DMS153 treated with DMSO at 0.1 percent for 48 hours (cell line): ENCODE measurements at regions not wholly inside any gene's neighbourhood (a gene's known extent, or its start where the extent isn't known, plus 50 kb on each side); places are given as distances from the start of the nearest gene placed in this dataset.
"Not testable (repeated sequence)": the region's sequence is repeated elsewhere in the genome, so short reads cannot be mapped to it uniquely, and the experiment has no call there.

Source experiments
- DNase-seq: peaks from one replicate; lab custom pipeline; 2025; ENCODE audit not compliant: unreplicated experiment; lab: John Stamatoyannopoulos, UW

- no peak for DNase-seq
Measured at GRCh38 chr6:163766936-163767335, 352.4 kb downstream of the QKI start.

DNA sequence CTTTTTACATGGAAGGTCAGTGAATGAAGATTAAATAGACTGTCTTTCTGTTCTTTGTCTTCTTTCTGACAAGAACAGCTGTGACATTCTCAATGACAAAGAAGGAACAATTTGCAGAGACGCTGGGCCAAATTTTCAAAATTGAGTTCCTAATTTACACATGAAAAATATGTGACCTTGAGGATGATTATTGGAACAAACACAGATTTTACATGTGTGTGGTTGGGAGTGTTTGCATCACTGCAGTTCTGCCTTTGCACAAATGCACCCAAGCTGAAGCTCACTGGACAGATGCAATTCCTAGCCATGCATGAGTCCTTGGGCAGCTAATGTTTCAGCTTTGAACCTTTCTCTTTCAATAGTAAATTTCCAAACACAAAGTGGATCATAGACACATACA lies 350.8 kb downstream of the QKI start:
- no peak for DNase-seq

DNA sequence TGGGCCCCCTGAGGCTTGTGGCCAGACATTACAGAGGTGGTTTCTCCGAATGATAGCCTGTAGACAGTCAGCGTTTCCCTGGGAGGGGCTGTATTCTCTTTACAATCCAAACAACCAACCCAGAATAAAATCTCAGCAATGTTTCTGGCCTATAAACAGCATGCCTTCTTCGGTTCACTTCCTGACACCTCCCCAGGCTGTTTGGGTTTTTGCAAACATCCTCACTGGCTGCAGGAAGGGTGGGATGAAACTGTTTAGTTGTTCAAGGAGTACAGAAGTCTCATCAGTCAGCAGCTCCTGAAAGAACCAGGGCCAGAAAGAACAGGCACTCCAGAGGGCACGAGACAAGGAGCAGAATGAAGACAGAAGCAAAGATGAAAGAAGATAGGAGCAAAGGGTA lies 350.0 kb downstream of the QKI start:
- DNase-seq = no peak

DNA sequence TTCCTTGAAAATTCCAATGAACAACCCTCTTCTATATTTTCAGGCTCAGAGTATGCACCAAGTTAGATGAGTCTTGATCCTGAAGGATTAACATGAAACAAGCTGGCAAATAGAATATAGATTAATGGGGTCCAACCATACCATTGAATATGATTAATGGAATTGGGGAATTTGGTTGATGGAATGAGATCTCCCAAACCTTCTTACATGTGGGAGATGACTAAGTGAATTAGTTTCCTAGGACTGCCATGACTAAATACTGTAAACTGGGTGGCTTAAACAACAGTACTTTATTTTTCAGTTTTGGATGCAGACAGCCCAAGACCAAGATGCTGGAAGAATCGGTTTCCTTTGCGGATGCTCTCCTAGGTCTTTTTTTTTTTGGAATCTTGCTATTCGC lies 347.0 kb downstream of the QKI start:
- no peak for DNase-seq

- DNase-seq = no peak
Measured at GRCh38 chr6:163760860-163761259, 346.3 kb downstream of the QKI start.

DNA sequence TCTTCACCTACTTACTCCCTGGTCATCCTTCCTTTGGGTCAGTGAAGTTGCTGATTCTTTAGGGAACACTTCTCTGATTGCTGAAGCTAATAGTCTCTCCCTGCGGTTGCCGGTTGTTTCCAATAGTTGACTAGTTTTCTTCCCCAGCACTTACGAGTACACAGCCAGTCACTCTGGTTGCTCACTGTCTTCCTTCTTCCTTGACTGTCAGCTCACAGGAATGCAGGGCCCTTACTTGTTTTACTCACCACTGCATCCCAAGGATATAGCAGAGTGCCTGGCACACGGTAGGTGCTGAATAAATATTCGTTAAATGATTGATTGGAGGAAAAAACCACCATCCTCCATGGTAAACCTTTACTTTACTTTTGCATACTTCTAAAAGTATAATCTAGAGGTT lies 345.0 kb downstream of the QKI start:
- no peak for DNase-seq

DNA sequence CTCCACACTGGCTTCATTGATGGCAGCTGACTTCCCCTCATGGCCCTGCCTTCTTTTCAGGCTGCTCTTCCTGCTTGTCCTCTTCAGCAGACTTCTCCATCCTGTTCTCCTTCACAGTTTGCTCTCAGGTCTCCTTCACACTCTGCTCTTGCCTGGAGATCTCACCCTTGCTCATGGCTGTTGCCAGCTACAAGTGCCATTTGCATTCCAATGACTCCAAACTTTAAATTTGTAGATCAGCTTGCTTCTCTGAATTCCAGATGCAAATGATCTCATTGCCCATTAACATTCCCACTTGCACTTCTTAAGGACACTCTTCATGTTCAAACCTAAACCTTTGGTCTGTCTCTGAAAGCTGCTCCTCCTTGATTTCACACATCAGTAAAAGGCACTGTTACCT lies 343.0 kb downstream of the QKI start:
- no peak for DNase-seq

- no peak for DNase-seq
Measured at GRCh38 chr6:163756079-163756478, 341.6 kb downstream of the QKI start.

GRCh38 chr6:163754866-163755265 lies 340.3 kb downstream of the QKI start:
- no peak for DNase-seq

- no peak for DNase-seq
Measured at GRCh38 chr6:163753430-163753829, 338.9 kb downstream of the QKI start.

DNA sequence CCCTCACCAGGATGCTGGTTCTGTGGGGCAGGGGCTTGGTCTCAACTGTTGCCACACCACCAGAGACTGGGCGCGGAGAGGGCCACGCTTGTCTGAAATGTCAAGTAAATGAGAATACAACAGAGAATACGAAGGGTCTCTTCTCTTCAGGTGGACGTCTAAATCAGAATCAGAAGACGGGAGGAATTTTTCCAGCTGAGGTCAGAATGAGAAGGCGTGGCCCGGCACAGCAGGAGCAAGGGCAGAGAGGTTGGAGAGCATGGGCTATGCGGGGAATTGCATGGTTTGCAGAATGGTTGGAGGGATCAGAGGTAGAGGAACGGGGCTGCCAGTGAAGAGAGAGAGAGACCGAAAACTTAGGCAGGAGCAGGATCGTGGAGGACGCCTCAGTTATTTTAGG lies 337.9 kb downstream of the QKI start:
- no peak for DNase-seq

DNA sequence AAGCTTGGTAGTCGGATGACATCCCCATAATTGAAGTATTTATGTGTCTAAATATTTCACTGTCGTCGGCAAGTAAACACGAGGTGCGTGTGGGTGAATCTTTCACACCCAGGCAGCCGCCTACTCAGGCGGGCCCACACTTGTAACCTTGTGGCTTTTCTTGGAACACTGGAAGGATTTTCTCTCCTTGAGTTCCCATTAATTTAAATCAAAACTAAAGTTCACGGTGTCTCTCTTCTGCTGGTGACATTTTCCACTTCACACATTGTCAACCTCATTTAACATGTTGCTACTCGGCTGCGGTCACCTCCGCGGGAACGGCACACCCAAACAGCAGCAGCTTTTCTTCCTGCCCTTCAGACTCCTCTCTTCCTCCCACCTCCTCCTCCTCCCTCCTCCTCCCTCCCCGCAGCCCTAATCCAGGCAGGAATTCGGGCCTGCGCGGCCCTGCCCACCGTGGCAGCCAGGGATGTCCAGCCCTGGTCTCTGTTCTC lies 336.6 kb downstream of the QKI start:
- no peak for DNase-seq

- no peak for DNase-seq
Measured at GRCh38 chr6:163750431-163751031, 336.0 kb downstream of the QKI start.

DNA sequence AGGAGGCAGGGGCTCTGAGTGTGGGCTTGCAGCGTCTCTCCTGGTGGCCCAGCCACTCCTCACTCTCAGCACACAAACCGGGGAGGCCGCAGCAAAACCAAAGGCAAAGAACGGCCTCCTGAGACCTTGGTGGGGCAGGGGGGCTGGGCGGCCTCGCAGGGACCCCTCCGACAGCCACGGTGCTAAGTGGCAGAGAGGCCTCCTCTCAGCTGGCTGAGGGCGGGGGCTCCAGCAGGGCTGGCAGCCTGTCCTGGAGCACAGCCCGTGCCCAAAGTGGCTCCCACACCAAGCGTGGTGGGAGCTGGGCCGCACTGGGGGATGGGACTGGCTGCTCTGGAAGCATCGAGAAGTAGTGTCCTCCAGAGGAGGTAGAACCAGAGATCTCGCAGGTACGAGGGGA lies 334.4 kb downstream of the QKI start:
- DNase-seq = no peak

- DNase-seq = no peak
Measured at GRCh38 chr6:163748036-163748435, 333.5 kb downstream of the QKI start.

GRCh38 chr6:163747058-163747457 lies 332.5 kb downstream of the QKI start:
- DNase-seq = not testable (repeated sequence)

GRCh38 chr6:163745536-163746400 lies 331.2 kb downstream of the QKI start:
- no peak for DNase-seq

DNA sequence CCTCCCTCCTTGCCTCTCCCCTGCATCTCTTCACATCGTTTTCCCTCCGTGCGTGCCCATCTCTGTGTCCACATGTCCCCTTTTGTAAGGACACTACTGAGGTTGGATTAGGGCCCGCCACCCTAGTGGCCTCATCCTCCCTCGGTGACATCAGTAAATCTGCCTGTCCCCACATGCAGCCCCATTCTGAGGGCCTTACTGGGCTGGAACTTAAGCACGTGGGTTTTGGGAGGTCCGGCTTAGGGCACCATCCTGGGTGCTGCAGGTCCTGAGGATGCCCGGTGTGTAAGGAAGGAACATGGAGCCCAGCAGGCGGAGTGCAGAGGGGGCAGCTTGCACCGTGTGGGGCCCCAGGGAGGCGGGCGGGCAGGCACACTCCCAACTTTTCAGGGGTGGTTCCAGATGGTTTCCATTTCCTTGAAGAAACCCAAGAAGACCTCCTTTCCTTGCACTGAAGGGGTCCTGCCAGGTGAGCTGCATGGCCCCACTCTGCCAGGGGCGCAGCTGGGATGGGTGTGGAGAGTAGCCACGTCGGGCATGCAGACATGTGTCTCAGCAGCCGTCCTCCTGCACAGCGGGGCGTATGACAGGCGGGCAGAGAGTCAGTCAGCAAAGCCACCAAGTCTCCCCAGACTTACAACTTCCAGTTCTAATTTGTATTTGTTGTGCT lies 329.9 kb downstream of the QKI start:
- no peak for DNase-seq

DNA sequence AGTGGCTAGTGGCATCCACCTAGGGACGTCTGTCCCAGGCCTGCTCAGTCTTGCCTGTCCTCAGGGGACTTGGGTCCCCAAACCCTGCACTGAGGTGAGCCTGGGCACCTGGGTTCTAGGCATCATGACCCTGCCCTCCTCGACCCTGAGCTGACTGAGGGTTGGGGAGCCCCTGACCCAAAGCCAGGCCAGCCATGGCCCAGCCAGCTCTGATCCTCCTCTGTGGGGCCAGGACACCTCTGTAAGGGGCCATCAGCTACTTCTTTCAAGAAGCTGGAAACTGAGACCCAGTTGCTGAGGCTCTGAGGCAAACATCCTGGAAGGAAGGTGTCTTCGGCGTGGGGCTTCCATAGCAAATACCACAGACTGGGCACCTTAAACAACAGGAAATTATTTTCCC lies 329.3 kb downstream of the QKI start:
- no peak for DNase-seq

DNA sequence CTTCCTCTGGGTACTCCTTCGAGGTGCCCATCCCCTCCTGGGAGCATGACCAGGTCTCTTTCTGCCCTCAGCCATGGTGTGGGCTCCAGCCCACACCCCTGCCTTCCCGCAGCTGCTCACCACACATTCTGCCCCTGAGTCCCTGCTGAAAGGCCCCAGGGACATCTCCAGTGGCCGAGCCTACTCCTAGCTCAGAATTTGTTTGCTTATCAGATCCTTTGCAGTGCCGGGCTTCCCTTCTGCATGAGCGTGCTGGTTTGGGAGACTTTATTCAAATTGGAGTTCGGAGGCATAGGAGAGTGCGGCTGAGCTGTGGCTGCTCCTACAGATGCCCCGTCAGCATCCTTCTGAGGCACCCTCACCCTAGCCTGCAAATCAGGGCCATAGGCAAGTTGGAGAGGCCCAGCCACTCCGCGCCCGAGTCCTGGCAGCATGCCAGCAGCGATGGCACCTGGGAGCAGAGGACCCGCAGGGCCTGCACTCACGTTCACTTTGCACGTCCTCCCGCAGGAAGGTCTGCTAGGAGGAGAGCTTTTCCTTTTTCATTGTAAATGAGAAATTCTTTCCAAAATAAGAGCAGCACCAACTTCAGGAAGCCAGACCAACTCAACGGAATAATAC lies 327.3 kb downstream of the QKI start:
- peak; percentile 16 for DNase-seq

- DNase-seq = no peak
Measured at GRCh38 chr6:163741342-163741741, 326.8 kb downstream of the QKI start.

- no peak for DNase-seq
Measured at GRCh38 chr6:163739966-163740365, 325.4 kb downstream of the QKI start.
